Fibroblast of upper back skin (primary cell): ENCODE measurements at regions not wholly inside any gene's neighbourhood (a gene's known extent, or its start where the extent isn't known, plus 50 kb on each side); places are given as distances from the start of the nearest gene placed in this dataset.

ENCODE experiments used
- DNase-seq: peaks from one replicate; pipeline ENCODE4 v3.0.0-alpha.2; 2013

DNA sequence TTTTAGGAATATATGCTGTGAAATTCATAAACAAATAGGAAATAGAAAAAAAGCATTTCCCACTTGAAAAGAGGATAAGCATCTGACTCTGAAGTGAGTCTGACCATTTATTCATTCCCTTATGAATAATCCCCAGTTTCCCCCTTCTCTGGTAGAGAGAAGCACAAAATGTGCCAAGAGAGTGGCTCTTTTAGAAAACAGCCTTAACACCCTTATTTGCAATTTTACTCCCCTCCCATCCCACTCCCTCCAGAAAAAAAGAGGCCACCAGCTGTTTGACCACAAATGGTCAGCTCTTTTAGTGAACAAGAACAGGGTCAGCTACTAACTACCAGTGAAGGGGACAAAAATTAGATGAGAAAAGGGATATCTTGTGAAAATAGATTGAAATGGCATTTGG is 184.5 kb upstream of the ADAMTS9 start:
- no peak for DNase-seq

DNA sequence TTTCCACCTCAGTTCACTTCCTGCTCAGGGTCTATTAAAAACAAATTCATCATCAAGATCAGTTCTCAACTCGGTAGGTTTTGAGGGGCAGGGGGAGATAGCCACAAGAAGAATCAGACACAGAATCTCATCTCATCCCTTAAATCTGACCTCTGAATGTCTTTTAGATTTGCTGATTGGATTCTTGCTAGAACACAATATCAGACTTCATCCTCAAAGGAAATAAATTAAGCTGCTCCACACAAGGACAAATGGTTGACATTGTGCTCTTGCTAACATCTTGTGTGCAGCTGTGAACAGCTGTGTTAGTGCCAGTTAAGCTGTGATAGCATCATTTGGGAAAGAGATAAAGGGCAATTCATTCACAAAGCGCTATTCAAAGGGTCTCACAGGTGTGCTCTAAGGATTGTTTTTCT is 184.0 kb upstream of the ADAMTS9 start:
- no peak for DNase-seq

DNA sequence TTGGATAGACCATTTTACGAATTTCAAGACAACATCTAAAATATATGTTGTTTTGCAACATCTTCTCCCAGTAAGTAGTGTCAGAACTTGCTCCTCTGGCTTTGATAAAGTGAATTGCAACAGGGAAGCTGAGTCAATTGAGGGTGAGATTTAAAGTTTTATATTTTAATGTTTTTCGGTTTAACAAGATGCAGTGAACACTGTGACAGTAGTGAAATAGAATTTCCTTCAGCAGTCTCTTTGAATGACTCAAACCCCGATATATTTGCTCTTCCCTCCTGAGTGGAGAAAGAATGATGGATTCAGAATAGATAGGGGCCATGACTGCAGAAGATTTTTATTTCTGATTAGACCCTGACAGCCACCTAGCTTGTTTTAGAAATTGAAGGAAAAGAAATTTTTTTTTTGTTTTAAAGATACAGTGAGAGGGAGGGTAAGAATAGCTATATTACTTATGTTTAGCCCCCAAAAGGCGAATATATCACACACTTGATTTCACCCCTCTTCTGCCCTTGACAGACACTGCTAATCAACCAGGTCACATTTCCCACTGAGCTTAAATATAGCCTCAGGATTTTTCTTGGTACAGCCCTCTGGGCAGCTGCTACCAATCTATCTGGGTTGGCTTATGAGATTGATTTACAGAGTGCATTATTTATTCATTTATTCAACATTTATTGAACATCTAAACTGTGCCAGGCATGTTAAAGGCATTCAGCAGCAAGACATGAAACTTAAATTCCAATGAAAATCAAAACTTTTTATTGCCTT is 183.3 kb upstream of the ADAMTS9 start:
- DNase-seq = peak; percentile 48

DNA sequence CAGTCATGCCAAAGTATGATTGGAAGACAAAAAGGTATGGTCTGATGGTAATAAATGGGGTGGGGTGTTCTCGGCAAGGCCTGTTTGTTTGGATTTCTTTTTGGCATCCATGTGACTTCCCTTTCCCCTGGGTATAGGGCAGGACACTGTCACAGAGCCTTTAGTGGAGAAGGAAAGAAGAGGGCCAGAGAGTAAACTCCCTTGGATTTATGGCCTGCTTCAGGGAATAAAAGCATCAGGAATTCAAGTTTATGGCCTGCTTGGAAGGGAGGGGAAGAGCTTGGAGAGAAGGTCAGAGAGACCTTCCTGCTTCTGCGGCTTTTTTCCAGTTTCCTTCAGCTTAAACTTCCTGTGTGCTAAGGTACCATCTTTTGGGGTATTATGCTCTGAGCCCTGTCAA is 179.4 kb upstream of the ADAMTS9 start:
- no peak for DNase-seq

DNA sequence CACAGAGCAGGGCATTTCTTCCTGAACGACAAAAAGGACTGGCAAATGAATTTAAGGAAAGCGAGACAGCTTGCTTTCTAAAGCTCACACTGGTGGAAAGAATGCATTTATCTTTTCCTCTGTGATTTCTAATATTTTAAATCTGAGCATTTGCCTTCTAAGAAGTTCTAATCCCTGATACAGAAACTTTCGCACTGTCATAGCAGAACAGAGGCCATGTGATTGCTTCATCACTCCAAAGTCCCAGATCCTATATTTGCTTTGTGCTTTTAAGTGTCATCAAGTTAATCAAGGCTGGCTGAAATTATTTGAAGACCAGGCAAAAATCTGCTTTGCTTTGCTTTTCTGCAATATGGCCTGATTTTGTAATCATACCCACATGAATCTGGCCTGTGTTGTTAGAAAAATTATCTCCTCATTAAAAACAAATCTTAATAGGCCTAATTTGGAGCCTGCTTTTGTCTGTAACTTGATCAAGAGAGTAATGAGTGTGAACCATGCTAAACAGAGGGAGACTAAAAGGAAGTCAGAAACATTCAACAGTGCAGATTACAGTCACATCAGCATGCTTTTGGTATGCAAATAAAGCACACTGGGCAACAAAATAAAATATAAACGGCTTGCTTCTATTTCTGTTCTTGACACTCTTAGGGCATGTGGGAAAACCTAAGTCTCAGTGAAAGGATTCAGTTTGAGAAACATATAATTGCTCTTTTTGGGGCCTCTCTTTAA is 178.2 kb upstream of the ADAMTS9 start:
- DNase-seq = no peak

DNA sequence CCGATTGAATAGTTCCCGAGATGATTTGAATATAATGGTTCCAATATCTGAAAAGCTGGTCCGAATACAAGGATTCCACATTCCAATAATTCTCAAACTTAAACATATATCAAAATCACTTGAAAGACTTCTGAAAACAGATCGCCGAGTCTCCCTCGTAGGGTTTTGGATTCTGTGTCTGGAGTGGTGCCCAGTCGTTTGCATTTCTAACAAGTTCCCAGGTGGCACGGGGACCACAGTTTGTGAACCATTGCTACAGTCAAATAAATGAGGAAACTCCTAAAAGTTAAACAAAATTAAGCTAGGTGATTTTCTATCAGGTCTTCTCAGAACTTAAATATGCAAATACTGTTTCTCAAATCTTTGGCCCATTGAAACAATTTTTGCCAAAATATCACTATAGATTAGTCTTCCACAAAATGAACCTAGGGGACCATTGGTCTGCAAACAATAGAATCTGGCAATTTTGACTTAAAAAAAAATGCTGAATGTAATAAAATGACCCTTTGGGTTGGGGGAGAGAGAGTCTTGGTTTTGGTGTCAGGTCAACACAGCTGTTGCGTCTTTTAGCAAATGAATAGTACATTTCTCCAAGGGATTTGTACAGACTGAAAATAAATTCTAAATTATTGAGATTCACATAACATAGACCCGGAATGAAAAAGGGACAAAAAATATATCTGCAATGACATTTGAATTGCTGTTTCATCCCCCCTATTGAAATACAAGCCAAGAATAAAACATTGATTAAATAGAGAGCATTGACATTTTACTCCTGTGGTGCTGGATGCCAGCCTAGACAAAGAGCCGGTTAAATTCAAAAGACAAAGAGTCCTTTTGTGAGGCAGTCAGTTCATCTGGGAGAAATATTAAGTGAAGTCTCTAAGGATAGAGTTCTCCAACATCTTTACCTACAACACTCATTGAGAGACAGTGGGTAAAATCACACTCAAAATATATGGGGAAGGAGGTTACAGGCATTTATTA is 175.7 kb upstream of the ADAMTS9 start:
- no peak for DNase-seq

DNA sequence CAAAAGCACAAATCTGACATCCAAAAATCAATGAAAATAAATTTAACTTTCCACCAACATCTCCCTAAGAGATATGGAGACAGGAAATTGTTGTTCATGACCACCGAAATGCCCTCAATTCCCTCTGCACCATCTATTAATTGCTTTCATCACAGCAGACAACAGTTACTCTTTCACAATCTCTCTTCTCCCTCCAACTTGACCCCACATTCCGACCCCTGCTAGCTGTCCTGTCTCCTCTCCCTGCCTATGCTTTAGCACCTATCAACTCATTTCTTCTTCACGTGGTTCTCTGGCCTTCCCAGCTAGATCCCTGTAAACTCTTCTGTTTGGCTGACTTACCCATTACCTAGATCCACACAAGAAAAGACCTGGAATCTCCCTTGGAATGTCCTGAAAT is 173.9 kb upstream of the ADAMTS9 start:
- DNase-seq = peak; percentile 12

DNA sequence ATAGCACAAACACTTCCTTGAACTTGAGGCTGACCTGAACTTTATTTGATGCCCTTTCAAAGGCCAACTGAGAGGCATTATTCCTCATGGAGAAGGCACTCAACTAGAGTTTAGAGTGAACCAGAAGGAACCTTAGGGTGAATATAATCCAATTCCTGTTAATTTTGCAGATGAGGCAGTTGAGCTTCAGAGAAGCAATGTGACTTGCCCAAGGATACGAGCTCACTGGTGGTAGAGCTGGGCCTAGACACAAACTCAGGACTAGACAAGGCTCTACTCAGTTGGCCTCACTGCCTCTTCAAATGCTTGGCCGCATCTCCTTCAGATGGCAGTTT is 172.7 kb upstream of the ADAMTS9 start:
- no peak for DNase-seq

DNA sequence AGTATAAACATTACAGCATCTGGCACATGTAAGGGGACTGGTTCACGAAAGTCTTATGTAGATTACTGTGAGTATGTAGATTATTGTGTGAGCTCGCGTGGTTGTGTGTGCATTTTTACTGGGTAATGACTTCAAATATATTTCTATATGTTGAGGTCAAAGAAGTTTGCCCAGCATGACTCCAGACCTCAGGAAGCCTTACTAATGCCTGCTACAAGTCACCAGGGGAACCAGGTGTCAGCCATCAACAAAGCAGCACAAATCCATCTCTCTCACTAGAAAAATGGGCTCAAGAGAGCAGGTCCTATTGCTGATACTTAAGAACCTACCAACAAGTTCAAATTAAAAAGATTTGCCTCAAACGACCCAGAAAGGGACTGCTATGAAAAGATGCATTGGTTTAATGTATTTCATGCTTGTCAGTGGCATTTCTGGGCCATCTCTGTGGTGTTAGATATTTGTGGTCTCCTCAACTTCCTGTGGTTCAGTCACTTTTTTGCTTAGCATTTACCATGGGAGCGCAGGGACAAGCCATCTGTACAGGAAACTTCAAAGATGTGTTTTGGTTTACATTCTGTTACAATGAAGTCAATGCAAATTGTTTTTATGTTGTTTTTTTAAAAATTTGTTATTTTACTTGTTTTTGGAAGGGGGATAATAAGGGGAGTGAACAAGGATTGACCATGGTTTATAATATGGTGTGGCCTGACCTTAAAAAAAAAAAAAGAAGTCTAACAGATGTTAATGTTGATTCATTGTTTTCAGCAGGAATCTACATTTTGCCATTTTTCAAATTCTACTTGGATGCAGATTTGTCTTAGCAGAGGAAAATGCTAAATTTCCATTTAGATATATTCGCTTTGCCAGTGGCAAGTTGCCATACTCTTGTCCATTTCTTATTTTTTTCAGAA is 172.1 kb upstream of the ADAMTS9 start:
- DNase-seq = peak; percentile 83

DNA sequence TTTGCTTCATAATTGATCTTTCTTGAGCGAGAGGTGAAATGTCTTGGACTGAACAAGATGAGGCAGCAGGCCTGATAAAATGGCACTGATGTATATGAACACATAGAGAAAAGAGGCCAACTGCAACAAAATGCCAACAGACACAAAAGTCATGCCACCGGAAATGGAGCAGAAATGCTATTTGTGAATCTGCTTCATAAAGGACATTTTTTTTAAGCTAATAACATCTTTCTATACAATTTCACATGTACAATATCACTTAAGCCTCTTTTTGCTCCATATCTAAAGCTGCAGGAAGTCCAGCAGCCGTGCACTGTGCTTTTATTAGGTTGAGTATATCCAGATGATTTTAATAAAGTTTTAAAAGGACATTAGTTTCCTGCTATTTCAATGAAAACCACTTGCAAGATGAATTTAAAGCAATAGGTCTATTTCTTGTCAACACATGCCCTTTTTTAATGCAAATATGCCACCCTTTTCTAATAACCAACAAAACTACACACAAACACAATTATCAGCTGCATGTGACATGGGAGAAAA is 169.2 kb upstream of the ADAMTS9 start:
- DNase-seq = peak; percentile 6

DNA sequence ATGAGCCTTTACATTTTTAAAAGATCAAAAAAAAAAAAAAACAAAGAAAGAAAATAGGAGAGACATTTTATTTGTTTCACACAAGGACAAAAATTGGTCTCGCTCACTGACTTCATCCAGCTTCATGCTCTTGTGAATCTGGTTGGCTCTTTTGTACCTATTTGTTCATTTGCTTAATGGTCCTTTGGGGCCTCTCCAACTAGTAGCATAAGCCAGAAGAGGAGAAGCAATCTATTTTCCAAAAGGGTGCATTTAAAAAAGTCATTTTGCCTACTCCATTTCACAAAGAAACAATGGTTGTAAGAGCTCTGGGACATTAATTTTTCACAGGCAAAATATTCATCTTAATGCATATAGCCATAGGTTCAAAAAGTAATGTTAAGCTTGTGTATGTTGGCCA is 168.3 kb upstream of the ADAMTS9 start:
- no peak for DNase-seq

DNA sequence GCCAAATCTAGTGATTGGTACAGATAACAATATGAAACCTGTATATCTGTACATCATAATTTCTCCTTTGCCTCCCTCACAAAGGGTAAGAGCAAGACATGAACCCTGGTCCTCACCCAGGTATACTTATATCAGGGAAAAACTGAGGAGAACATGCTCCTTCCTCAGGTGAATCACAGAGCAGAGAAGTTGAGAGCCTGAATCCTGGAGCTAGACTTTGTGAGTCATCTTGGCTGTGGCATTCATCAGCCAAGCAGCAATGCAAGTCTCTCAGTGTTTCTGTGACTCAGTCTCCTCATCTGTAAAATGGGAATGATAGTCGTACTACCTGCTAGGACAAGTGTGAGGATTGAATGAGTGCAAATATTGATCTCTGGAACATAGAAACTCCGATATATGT is 165.7 kb upstream of the ADAMTS9 start:
- no peak for DNase-seq

DNA sequence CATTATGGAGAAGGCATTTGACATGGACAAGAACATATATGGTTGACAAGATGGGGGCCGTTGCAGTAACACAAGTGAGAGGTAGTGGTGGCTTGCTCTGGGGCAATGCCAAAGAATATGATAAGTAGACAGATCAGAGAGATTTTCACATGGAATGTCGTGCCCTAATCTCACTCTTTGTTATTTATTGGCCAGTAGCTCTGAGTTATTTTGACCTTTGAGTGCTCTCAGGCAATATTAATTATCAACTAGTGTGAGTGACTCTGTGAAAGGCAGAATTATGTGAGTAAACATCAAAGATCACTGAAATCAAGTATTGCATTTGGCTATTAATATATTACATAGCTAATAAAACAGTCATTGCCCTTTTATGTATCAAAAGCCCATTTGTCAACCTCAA is 164.9 kb upstream of the ADAMTS9 start:
- DNase-seq = no peak

DNA sequence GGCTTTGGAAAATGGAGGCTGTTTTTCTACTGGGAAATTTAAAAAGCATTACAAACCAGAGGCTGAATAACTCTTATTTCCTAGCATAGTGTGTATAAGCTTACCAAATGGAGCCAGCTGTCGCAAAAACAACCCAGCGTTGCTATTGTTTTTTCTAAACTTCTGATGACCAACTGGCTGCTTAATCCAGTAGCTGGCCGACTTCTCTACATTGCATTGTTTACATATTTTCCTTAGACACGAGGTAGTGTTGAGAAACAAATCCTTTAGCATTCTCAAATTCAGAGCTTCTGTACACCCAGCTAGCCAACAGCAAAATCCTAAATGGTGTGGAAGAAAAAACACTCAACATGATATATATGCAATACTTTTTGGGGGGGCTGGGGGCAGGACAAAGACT is 161.0 kb upstream of the ADAMTS9 start:
- DNase-seq = no peak

DNA sequence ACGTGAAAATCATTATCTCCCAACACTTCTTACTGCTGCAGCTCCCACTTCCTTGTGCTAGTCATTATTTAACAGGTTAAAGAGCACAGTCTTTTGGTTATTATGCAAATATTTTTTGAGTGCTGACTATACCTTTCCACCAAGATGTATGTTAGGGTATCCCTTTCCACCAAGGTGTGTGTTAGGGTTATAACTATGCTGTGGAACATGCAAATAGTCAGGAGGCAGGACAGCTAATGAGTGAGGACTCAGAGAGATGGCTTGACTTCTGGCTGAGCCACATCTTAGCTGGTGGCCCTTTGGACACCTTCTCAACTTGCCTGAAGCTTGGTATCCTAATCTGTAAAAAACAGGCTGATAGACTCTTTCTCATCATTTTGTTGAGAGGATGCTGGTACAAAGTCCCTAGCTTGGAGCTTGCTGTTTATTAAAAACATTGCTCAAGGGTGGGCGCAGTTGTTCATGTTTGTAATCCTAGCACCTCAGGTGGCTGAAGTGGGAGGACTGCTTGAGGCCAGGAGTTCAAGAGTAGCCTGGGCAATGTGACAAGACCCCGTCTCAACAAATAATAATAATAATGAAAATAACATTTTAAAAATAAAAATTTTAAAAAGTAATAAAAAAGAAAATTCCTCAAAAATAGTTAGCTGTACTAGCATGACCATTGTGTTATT is 160.5 kb upstream of the ADAMTS9 start:
- no peak for DNase-seq

DNA sequence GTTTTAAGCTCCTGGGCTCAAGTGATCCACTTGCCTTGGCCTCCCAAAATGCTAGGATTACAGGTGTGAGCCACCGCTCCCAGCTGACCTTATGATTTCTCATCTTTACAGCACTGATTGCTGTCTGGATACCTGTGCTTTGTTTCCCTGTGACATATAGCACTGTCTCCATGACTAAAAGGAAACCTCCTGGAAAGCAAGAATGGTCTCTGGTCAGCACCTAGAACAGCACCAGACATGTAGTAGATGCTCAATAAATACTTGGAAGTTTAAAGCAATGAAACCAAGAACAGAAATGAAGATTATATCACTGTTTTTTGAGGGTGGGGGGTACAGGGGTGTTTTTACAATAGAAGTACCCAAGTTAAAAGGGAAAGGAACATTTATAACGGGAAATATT is 156.8 kb upstream of the ADAMTS9 start:
- no peak for DNase-seq

DNA sequence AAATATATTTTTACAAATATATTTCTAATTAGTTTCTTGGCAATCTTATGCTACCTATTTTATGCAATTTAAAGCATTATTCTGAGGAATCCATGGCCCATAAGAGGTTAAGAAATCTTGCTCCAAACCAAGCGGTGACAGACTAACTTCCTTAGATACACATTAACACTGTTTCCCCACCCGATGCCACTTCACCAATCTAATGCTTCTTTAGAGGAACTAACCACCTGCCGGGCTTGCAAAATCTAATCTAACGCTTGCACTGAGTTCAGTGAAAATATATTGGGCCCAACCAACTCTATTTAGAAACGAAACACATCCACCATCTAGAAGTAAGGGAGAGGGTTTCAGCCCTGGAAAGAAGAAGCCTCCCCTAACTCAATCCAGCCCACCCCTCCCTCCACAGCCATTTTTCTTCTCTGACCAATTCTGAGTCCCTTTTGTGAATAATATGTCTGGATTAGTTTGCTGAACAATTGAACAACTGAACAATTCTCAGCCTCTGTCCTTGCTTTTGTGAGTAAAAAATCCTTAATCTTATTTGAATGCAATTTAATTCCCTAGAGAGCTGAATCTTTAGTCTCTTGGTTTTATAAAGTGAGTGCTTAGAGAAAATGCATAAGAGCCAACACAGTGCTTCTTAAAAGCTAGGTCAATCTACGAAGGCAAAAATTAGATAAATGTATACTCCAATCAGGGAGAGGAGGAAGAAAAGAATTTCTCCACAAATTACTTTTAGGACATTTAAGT is 150.4 kb upstream of the ADAMTS9 start:
- no peak for DNase-seq

DNA sequence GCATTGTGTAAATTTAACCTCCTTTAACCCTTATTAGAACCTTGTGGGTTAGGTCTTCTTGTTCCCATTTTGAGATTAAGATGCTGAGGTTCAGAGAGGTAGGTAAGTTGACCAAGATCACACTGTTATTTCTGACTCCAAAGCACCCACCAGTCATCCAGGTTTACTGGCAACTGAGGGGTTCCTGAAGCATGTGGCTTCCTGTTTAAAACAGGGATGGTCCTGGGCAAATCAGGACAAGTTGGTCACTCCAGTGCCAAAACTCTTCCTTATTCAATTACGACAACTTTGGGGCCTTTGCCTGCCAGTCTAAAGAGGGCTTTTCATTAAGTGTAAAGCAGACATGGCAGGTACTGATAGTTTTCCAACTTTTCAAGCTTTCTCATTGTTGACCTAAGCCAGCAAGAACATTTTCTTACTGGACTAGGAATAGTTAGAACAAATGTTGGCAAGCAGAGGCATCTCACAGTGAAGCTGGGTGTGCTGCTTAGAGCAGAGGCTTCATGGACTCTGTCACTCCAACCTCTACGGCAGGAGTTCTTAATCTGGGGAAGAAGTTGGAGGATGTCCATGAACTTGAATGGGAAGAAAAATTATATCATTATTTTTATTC is 149.4 kb upstream of the ADAMTS9 start:
- DNase-seq = no peak

DNA sequence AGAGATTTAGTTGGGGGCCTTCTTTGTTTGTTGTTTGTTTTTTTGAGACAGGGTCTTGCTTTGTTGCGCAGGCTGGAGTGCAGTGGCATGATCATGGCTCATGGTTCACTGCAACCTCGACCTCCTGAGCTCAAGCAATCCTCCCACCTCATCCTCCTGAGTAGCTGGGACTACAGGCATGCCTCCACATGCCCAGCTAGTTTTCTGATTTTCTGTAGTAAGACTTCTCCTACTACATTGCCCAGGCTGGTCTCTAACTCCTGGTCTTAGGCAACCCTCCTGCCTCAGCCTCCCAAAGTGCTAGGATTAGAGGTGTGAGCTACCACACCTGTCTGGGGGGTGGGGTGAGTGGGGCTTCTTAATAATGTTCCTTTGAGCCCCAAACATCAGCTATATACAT is 148.3 kb upstream of the ADAMTS9 start:
- DNase-seq = no peak

DNA sequence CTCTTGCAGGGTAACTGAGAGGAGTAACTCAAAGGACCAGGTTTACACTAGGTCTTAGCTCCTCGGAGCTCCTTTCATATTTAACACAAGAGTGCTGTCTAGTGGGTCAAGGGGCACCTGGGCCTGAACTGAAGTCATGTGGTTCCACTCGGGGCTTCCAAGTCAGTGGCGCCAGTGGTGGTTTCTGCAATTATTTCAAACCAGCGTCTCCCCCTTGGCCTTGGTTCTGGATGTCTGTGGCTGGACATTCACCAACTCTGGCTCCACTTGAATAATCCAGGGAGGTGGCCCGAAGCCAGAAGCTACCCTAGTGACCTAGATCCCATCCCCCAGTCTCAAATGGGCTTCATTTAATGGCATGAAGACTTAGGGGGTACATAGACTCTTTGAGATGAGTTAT is 144.3 kb upstream of the ADAMTS9 start:
- DNase-seq = no peak
